ENCODE measurements at regions not wholly inside any gene's neighbourhood (a gene's known extent, or its start where the extent isn't known, plus 50 kb on each side); places are given as distances from the start of the nearest gene placed in this dataset.

DNA sequence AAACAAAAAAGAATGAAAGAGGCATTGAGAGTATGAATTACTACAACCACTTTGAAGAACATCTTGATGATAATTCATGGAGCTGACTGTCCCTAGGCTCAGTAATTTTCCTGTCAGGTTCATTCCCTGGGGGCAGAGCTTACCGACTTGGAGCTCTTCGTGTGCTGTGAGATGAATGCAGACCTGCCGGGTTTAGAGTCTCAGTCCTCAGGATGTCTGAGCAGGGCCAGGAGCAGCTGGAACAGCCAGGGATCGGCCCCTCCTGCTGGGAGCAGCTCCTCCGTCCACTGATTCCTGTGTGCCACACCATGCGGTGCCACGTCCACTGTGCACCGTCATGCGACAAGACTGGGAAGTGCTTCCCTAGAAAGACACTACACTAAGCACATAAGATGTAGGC is 62.2 kb upstream of the SPIN1 start:
- no peak for TF ChIP-seq GATA2 (IDR thresholded peaks at IDR 0.05; ENCODE audit: low read depth, low read length)
- no peak for TF ChIP-seq GATA3 (IDR thresholded peaks at IDR 0.05; ENCODE audit: low read depth, low read length)

All from SH-SY5Y (cell line).